ENCODE measurements at regions not wholly inside any gene's neighbourhood (a gene's known extent, or its start where the extent isn't known, plus 50 kb on each side); places are given as distances from the start of the nearest gene placed in this dataset.

DNA sequence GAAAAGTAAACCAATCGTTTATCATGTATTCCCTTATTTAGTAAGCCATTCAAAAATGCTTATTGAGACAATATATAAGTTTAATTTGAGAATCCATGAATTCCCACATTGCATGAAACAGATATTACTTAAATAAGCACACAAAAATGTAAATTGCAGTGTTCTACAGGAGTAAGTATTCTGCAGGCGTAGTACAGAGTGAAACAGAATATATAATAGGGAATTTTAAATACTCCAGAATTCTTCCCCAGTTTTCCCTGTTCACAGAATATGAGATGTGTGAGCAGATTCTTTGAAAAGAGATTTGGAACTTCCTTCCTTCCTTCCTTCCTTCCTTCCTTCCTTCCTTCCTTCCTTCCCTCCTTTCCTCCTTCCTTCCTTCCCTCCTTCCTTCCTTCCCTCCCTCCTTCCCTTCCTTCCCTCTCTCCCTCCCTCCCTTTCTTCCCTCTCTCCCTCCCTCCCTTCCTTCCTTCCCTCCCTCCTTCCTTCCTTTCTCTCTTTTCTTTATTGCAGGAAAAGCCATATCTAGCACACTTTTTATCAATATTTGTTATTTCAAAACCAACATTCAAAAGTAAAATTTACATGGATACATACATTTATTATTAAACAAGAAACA lies 977.7 kb upstream of the LRRTM1 start:
- no peak for DNase-seq

DNA sequence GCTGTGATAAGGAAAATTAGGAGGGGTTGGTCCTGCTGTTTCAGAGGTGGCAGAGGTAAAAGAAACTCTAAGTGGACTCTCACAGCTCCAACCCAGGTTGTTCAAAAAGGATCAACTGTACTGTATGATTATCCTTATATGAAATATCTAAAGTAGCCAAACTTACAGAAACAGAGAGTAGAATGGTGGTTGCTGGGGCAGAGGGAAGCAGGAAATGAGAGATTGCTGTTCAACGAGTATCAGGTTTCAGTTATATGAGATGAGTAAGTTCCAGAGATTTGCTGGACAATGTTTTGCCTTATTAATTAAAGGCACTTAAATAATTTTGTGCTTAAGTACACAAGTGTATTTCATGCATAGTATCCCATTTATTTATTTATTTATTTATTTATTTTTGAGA lies 972.0 kb upstream of the LRRTM1 start:
- DNase-seq = no peak

DNA sequence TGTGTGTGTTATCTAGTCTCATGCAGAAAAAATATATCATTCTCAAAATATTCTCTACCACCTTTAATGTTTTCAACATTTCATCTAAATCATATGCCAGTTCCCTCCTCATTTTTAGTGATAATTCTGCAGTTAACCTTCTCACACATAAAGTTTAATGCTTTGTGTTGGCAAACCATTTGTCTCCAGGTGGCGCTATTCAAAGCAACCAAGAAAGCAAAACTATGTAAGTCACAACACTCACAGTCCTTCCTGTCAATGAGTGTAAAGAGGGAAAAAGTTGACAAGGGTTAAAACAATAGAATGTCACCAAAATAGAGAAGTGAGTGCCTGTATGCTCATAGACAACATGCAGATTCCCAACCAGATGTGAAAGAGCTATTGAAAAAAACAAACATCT lies 961.6 kb upstream of the LRRTM1 start:
- no peak for DNase-seq

DNA sequence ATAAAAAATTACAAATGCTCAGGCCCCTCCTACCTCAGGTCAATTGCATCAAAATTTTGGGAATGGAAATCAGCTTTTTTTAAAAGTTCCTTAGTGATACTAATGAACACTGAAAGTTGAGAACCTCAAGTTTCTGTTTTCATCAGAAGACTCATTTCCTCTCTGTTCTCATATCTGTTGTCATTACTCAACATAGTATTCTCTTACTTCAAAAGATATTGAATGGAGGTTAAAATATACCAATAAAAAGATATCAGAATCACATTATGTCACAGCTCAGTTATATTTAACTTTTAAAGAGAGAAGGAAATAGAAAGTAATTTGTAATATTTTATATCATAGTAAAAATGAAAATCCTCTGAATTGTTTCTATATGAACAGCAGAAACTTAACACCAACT lies 959.4 kb upstream of the LRRTM1 start:
- DNase-seq = no peak

DNA sequence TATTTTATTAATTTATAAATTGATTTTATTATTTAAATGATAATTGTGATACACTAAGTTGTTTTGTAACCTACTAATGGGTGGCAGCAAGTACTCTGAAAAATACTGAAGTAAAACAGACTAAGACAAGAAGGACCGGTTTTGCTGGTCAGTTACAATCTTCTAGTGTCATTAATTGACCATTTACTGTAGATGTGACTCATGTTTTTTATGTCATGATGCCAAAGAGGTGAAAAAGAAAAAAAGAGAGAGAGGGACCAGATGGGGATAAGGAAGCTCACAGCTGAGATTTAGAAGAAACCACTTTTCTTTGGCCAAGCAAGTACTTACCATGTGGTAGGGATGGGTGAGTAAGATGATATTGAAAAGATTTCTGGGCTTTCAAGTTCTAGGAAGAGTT lies 955.8 kb upstream of the LRRTM1 start:
- DNase-seq = no peak

DNA sequence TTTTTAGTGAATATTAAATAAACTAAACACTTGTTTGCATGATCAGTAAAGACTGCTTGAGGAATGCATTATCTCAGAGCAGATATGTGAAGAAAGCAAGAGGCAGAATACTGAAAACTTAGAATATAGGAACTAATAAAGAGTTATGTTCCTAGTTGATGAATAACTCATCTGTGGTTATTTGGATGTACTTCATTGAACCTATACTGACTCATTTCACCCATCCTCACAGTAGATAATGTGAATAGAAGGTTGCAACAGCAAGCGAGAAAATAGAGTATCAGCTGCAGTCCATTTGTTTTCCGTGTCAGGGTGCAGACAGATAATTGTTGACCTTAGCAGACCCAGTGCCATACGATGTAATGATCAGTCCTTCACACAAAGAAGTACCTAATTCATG lies 945.7 kb upstream of the LRRTM1 start:
- no peak for DNase-seq

DNA sequence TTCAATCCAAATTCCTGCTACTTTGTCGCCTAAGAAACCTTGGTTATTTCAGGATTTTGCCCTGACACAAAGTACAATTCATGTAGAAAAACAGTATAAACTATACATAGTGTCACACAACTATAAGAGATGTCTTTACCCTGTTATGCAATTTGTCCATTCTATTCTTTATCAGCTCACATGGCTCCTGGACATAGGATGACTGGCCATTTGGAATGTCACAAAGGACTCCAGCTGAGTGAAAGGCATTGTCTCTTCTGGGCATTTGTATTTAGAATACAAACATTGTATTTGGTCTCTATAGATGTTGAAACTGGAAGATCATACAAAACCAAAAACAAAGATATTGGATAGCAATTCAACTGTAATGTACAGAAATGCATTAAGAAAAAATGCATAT lies 944.6 kb upstream of the LRRTM1 start:
- no peak for DNase-seq

DNA sequence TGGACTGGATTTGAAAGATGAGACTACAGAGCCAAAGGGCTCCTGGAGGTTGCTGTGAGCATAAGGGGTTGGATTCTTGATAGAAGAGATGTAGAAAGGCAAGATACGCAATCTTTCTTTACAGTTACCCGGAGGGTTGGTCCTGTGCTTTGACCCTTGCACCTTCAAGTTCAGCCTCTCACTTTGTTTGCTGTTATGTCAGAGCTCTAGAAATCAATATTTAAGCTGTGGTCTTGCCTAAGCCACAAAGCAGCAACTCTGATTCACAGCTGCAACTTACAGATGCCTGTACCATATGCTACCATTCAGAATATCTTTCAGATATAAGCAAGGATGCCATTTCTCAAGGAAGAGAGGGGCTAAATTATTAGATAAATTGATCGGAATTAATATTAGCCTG lies 943.1 kb upstream of the LRRTM1 start:
- DNase-seq = no peak

DNA sequence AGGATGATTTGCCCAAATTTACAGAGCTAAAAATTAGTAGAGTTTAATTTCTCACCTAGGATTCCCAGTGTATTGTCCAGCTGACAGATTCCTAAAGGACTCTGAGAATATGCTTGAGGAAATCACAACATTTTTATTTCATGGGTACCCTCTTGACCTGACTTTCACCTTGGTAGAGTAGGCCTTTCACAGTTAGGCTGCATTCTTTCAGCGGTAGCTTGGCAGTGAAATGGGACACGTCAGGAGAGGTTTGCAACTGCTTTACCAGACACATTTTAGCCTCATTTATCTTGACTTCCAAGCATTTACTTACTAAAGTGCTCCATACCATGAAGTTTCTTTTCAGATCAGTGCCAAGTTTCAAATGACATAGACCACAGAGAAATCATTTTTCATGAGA lies 937.9 kb upstream of the LRRTM1 start:
- no peak for DNase-seq

DNA sequence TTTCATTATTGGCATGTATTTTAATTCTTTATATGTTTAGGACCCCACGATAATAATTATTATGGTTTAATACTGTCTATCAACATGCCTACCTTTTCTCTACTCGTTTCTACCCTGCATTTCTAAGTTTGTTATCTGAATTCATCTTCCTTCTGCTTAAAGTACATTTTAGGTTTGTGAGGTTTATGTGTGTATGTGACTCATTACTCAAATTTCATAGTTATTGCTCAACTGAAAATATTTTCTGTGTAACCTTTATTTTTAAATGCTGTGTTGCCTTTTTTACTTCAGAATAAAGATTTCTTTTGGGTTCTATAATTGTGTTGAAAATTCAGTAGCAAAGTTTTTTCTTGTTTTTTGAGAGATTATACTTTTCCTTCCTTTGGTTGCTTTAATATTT lies 933.9 kb upstream of the LRRTM1 start:
- DNase-seq = no peak

DNA sequence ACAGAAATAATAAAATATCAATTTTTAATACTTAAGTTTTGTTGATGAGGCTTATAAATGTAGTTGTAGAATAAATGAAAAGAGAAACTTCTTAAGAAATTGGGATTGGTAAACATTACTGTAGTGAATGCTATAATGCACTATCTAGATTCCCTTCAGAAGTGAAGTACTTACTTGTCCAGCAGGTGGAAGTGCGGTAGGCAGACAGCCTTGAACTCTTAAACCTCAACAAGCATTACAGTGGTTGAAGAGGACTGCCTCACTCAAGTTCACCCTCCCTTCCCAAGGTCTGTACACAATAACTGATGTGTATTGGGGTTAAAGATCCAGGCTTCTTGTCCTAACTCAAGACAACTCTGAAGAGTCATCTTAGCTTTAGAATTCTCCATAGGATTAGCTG lies 931.0 kb upstream of the LRRTM1 start:
- no peak for DNase-seq

DNA sequence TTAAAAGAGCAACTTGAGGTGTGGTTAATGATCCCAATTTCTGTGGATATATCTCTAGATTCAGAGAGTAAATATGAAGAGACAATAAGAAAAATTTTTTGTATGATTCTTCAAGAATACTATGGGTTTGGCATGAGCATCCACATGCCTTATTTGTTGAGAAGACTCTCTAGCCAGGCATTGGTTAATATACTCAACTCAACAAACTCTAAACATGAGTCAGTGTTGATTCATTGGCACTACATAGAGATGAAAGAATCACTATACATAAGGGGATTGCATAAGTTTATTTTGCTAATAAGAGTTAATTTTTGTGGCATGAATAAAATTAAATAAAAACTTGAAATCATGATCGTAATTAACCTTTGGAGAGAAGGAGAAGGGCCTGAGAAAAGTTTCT lies 930.2 kb upstream of the LRRTM1 start:
- DNase-seq = no peak

DNA sequence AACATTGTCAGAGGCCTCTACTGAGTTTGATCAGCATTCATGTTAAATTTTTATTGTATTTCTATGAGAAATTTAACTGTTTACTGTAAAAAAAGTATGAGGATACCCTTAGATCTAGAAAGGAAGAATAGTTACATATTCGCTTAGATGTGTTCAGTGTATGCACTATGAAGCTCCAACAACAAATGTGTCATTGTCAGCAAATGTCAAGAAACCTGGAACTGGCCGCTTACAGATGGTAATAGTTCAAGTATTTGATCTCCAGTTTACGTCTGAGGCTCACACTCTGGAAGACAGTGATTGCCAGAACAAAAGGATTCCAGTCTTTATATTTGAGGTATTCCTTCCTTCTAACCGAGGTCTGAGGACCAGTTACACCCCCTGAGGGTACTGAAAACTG lies 921.2 kb upstream of the LRRTM1 start:
- DNase-seq = no peak

DNA sequence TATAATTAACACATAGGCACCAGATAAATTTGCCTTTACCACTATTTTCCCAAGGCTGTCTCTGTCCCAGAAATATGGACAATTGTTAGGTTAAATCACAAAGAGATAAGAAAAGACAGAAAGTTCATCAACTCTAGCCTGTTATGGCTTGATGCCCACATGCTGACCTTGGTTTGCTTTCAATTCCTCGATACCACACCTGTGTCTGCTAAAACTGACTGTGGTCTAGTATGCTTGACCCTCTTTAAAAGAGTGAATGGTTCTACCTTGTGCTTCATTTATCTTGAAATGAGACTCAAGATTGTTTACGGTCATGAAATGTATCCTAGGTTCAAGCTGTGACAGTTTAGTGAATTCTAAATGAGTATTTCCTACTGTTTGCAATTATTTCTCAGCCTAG lies 909.0 kb upstream of the LRRTM1 start:
- no peak for DNase-seq

DNA sequence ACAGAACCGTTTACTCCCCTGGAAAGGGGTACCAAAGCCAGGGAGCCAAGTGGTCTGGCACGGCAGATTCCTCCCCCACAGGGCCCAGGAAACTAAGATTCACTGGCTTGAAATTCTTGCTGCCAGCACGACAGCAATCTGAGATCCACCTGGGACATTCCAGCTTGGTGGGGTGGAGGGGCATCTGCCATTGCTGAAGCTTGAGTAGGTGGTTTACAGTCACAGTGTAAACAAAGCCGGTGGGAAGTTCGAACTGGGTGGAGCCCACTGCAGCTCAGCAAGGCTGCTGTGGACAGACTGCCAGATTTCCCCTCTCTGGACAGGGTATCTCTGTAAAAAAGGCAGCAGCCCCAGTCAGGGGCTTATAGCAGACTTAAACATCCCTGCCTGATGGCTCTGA lies 901.7 kb upstream of the LRRTM1 start:
- DNase-seq = no peak

DNA sequence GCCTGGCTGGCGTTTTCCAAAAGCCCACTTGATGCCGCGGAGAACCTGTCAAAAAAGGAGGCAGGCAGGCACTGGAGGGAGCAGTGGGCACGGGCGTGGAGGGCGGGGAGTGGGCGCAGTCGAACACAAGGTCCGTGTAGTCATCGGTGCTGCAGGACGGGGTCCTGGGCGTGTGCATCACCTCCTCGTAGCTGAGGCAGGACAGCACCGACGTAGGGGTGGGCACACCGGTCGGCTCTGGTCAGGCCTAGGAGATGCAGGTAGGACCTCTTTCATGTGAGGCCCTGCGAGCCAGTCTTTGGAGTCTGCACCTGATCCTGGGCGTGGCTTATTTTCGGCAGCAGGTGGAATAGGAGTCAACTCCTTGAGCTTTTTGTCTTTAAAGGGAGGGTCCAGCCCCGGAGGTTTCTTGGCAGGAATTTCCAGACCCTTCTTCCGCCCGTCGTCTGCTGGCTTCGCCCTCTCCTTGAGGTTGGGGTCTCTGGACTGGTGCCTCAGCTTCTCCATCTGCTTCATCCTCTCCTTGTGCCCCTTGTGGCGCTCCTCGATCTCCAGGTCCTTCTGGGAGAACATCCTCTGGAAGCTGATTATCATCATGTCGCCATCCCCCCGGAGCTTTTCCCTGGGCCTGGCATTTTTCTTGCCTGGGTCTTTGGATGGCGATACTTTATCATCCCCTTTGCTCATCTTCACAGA lies 892.5 kb upstream of the LRRTM1 start:
- DNase-seq = no peak

DNA sequence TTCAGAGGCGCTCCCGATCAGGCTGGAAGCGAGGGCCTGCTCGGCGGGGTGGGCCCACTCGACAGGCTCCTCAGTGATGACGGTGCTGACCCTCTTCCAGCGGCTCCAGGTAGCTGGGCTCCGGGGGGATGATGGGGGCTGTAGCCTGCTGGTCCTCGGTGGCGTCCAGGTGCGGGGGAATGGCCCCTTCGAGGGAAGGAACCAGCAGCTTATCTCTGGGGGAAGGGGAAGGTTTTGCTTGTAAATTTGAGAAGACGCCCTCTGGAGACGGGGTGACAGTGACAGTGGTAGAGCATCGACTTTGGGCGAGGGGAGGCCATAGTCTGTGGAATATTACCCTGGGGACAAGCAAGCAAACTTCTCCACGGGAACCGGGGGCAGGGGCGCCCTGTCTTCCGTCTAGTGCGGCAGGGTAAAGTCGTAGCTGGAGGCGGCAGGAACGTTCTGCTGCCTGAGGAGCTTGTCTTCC lies 891.9 kb upstream of the LRRTM1 start:
- DNase-seq = no peak

DNA sequence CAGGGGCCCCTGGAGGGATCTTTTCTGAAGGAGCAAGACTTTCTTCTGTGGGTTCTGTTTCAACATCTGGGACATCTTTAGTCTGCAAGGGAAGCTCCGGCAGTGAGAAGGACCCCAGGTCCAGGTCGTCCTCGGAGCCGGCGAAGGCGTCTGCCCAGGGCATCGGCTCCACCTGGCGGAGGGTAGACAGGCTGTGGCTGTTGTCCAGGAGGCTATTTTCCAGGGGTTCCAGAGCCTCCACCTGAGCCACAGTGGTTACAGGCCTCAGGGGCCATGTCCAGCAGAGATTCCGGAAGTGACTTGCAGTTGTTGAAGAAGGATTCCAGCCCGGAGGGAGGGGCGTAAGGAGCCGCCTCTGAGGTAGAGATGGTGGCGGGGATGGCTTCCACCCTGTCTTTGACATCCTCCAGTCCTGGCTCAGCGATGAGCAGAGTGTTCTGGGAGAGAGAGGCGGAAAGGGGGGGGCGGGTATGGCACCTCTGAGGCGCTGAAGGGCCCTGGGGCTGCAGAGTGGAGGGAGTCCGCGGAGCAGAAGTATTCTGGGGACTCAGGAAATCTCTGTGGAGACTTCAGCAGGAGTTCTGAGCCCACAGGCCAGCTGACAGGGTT lies 891.3 kb upstream of the LRRTM1 start:
- DNase-seq = no peak

DNA sequence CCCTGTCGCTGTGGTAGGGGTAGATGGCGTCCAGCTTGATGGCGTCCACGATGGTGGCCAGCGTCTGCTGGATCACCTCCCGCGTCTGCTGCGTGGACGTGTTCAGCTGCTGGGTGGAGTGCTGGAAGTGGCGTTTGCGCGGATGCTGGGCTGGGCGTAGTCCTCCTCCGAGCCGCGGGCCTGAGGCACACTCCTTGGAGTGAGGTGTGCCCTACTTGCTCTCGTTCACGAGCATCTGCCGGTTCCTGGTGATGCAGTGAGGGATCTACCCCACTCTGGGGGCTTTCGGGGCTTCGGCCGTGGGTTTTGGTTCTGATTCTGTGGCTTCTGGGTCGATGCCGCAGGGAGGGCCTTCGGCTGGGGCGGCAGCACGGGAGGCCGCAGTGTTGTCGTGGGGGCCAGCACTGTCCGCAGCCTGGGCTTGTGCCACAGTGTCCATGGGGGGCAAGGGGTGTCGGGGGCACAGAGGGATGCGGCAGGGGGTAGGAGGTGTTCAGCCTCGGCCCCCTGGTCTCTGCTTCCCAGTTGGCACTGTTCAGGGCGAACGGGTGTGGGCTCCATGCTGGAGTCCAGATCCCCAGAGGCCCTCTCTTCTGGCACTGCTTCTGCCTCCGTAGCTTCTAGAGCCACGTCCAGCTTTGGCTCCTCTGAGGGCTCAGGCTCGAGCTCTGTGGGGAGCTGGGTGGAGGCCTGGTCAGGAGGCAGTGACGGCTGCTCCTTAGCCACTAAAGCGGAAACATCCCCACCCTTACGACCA lies 890.6 kb upstream of the LRRTM1 start:
- no peak for DNase-seq

DNA sequence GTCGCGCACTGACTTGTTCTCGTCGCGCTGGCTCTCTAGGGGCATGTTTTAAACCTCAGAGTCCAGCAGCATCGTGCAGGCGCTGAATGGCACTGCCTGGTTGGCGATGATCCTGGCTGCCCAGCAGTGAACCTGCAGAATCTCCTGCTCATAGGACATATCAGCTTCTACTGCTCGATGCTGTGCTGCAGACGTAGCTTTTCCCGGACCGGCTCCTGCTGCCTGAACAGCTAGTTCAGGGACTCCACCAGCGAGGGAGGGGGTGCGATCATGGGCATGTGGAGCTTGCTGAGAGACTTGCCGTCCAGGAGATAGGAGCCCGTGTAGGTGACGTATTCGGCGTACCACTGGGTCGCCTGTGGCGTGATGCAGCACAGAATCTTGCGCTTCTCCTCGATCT lies 890.0 kb upstream of the LRRTM1 start:
- DNase-seq = no peak

DNA sequence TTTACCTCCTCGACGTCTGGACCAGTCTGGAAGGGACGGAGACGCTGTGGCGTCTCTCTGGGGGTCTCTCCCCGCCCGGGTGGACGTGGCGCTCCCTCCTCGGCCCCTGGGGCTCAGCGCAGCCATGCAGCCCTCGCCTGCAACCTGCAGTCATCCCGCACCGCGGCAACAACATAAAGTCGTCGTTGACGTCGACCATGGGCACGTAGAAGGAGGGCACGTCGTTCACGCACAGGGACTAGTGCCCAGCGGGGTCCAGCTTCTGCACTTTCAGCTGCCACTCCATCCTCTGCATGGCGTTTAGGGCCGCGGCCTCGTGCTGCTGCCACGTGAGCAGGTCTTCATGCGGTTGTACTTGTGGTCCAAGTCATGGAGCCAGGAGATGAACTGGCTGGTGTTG lies 889.6 kb upstream of the LRRTM1 start:
- DNase-seq = no peak

DNA sequence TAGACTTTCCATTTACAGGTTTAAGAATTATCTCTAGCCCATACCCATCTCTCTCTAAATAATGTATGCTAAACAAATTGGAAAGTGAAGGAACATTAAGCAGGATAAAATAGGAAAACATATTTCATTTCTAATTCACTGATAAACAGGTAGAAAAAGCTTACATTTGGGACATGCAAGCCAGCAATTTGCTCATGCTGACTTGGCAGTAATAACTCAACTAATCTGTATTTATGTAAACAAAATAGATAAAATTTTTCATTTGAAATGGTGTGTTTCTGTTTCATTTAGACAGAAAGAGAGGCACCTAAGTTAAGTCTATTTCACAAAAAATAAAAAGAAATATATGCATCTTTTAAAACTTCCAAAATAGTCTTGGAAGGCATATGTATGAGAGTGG lies 877.3 kb upstream of the LRRTM1 start:
- no peak for DNase-seq

DNA sequence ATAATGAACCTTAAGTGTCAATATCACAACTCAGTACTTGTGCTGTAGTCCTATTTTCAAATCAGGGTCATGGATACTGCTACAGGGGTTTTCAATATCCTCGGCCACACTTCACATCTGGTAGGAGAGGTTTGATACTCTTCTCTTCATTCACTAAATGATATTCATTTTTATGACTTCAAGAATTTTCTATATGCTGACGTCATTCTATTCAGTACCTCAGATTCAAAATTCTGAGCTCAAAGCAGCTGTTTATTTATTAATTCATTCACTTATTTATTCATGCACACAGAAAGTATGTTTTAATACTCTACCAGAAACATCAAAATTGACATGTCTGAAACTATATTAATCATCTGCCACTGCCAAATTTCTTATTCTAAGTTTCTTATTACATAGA lies 866.9 kb upstream of the LRRTM1 start:
- no peak for DNase-seq

All from right kidney (tissue), 1 donor.